Uterus (tissue), 2 donors: ENCODE measurements at regions not wholly inside any gene's neighbourhood (a gene's known extent, or its start where the extent isn't known, plus 50 kb on each side); places are given as distances from the start of the nearest gene placed in this dataset.

Experiments used
- CTCF ChIP-seq, 4 experiments: fragments of 200-600 bp in 2 of 4; fragments of 450-650 bp in 2 of 4; sonication (generic) in 2 of 4; IDR thresholded peaks; one replicate each; pipeline ENCODE4 v1.5.1; 2016 to 2019; ENCODE audit warnings: antibody characterized with exemption in 4 of 4, mild to moderate bottlenecking in 2 of 4, moderate library complexity in 1 of 4
- POLR2A ChIP-seq, 2 donors: fragments of 450-650 bp; IDR thresholded peaks; one replicate each; pipeline ENCODE4 v1.6.1; 2016; ENCODE audit warnings: antibody characterized with exemption in 2 of 2, mild to moderate bottlenecking in 1 of 2, moderate library complexity in 1 of 2

DNA sequence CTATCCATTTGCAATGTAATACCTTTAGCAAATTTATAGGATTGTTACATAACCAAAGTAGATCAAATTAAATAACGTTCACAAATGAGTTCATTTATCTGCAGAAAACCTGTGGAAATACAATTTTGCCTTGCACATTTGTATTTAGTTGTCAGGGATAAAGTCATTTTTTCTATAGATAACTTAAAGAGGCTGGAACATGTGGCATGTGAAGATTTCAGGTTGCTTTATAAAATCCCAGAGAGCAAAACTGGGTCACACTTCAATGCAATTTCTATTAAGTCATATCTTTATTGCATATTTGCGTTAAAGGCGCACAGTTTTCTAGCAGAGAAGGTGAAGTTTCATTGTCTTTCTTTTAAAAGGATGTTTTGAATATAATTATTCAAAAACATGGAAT is 342.4 kb downstream of the USP25 start:
- no peak for TF ChIP-seq CTCF (IDR thresholded peaks at IDR 0.05)
- TF ChIP-seq POLR2A (IDR thresholded peaks at IDR 0.05) = no peak
